GM23248 (cell line): ENCODE measurements at regions not wholly inside any gene's neighbourhood (a gene's known extent, or its start where the extent isn't known, plus 50 kb on each side); places are given as distances from the start of the nearest gene placed in this dataset.

Experiments used
- DNase-seq: peaks from one replicate; pipeline ENCODE4 v3.0.0-alpha.2; 2015
- H2AFZ ChIP-seq: fragments of 200-600 bp; sonication (generic); 2 replicates; pipeline ENCODE4 v1.6.1; 2016; ENCODE audit warnings: antibody characterized with exemption
- H3F3A ChIP-seq: fragments of 200-600 bp; sonication (generic); 2 replicates; pipeline ENCODE4 v1.6.1; 2016; ENCODE audit warnings: mild to moderate bottlenecking, antibody characterized with exemption, mixed run types; ENCODE audit not compliant: insufficient read depth
- H3K27ac ChIP-seq: fragments of 200-600 bp; sonication (generic); 2 replicates; pipeline ENCODE4 v1.5.1; 2016; ENCODE audit warnings: mild to moderate bottlenecking
- H3K27me3 ChIP-seq: fragments of 200-600 bp; sonication (generic); replicated peaks from 2 replicates; pipeline ENCODE4 v1.6.1; 2016; ENCODE audit warnings: mild to moderate bottlenecking; ENCODE audit not compliant: insufficient read depth
- H3K36me3 ChIP-seq: fragments of 200-600 bp; sonication (generic); 2 replicates; pipeline ENCODE4 v1.6.1; 2016; ENCODE audit warnings: low read depth, mild to moderate bottlenecking
- H3K4me1 ChIP-seq: fragments of 200-600 bp; sonication (generic); 2 replicates; pipeline ENCODE4 v1.6.1; 2016; ENCODE audit warnings: mild to moderate bottlenecking; ENCODE audit not compliant: insufficient read depth
- H3K4me2 ChIP-seq: fragments of 200-600 bp; sonication (generic); one replicate; pipeline ENCODE4 v1.6.1; 2016; ENCODE audit warnings: mild to moderate bottlenecking; ENCODE audit not compliant: unreplicated experiment
- H3K4me3 ChIP-seq: fragments of 200-600 bp; sonication (generic); 2 replicates; pipeline ENCODE4 v1.5.1; 2016; ENCODE audit warnings: mild to moderate bottlenecking
- H3K79me2 ChIP-seq: fragments of 200-600 bp; sonication (generic); 2 replicates; pipeline ENCODE4 v1.6.1; 2016; ENCODE audit warnings: mild to moderate bottlenecking; ENCODE audit not compliant: insufficient read depth
- H3K9ac ChIP-seq: fragments of 200-600 bp; sonication (generic); 2 replicates; pipeline ENCODE4 v1.6.1; 2016; ENCODE audit warnings: mild to moderate bottlenecking
- H3K9me2 ChIP-seq: fragments of 200-600 bp; sonication (generic); 2 replicates; pipeline ENCODE4 v1.6.1; 2016; ENCODE audit warnings: mixed run types, mild to moderate bottlenecking, moderate library complexity; ENCODE audit not compliant: insufficient read depth
- H3K9me3 ChIP-seq: fragments of 200-600 bp; sonication (generic); one replicate; pipeline ENCODE4 v1.6.1; 2017; ENCODE audit warnings: low read depth
- H4K20me1 ChIP-seq: fragments of 200-600 bp; sonication (generic); 2 replicates; pipeline ENCODE4 v1.6.0; 2016; ENCODE audit not compliant: insufficient read depth
- EZH2 ChIP-seq: fragments of 200-600 bp; sonication (generic); IDR thresholded peaks from 2 replicates; pipeline ENCODE4 v1.6.1; 2018; ENCODE audit warnings: antibody characterized with exemption, mild to moderate bottlenecking; ENCODE audit not compliant: insufficient read depth, poor library complexity, severe bottlenecking
- EZH2phosphoT487 ChIP-seq: fragments of 200-600 bp; sonication (generic); IDR thresholded peaks from 2 replicates; pipeline ENCODE4 v1.6.1; 2018; ENCODE audit warnings: antibody characterized with exemption, moderate library complexity, mild to moderate bottlenecking, low read depth; ENCODE audit not compliant: insufficient read depth
- WGBS, 2 experiments: methylation state at CpG; one replicate each; pipeline ENCODE4 v1.1.6; 2015 to 2017; ENCODE audit warnings: low lambda C conversion rate in 2 of 2, low coverage in 1 of 2; ENCODE audit errors: missing lambda C conversion rate in 2 of 2; 5-methylcytosine and 5-hydroxymethylcytosine counted together
- in situ Hi-C: fragments of 300-500 bp; cut with MboI; formaldehyde crosslinking; loops from 2 replicates; pipeline ENCODE4 v1.15.0; 2020

DNA sequence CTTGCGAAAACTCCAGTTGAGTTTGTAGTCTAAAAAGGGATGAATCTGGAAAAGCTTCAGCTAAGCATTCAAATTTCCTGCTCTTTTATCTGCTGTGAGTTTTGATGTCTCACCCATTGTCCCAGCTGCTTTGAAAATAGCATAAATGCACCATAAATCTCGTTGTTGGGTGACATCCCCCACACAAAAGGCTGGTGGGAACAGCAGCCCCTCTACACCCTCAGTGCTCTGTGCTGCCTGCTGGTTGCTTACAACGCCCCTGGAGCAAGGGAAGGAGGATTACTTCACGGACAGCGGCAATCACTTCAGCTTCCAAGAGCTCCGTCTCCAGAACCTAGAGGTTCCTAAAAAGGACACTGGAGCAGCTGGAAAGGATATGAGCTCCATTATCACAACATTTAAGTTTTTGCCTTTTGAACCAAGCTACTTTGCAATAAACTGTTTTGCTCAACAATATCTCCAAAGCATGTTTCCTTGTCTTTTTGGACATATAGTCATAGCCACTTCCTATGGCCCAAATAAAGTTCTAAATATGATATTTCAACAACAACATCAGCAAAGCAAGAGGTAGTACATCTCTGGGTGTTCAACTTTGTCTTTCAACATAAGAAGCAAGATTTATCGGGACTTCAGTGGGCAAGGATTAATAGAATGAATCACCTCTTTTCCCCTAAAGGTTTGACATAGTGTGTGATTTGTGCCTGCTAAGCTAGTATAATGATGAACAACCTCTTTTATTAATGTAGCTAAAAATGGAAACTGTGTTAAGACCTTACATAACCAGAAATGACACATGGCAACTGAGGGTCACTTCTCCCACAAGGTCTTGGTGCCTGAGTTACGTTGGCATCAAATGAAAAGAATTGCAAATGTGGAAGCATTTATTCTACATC lies 413.5 kb downstream of the TXNL1 start:
- Histone ChIP-seq H3K36me3 (no peaks in the 10 kb centered on the region), H2AFZ (no peak overlapping the region), H3K9me2 (no peaks in the 10 kb centered on the region), H3K9me3 (no peaks in the 10 kb centered on the region), H3K27ac (no peak overlapping the region), H3K4me3 (no peak overlapping the region), H4K20me1 (no peaks in the 10 kb centered on the region), H3K27me3 (no peaks in the 10 kb centered on the region), H3K4me2 (no peak overlapping the region), H3K79me2 (no peaks in the 10 kb centered on the region), H3F3A (no peaks in the 10 kb centered on the region), H3K4me1 (no peaks in the 10 kb centered on the region), H3K9ac (no peak overlapping the region)
- no peak for DNase-seq
- WGBS, 2 experiments: 55 to 56% methylated on average over 8 of the region's 8 CpGs
- in situ Hi-C loops: no loop called here
- TF ChIP-seq EZH2 (no peak), EZH2phosphoT487 (no peak)

DNA sequence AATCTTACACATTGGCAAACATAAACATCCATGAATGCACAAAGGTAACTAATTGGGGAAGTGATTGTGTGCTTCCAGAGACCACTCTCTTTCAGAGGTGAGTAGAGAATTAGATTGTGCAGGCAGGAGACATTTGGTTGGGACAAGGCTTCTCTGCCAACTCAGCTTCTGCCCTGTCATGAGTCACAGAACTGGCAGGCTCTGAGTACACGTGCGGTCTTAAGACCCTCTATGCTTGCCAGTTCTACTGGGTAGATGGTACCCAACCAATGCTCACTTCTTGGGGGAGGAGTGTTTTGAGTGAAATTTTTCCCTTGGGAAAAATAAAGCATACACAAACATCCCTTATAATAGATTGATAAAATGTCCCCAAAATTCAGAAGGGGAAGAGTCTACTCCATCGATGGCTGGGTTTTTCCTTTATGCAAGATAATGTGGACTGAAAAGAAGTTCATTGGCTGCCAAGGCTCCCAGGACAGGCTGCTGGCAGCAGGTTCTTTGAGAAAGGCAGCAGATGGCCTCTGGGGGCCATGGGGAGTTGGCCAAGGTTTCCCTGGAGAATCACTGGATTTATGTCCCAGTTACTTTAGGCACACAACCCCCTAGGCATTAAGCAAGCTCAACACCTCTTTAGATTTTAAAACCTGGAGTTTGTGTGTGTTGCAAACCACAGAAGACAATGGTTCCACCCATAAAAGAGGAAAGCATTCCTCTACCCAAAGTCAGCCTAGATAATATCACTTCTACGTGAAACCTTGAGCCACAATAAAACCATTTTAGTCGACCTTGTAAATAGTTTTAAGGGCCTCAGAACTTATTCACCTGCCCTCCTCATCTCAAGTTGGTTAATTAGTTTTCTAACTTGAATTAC lies 417.0 kb downstream of the TXNL1 start:
- TF ChIP-seq EZH2phosphoT487 (no peak), EZH2 (no peak)
- no peaks in the 10 kb centered on the region for H3K9me2 ChIP-seq
- no peak overlapping the region for H3K4me2 ChIP-seq
- H3K36me3 ChIP-seq: no peaks in the 10 kb centered on the region
- H3K4me3 ChIP-seq: no peak overlapping the region
- no peak overlapping the region for H3K27ac ChIP-seq
- WGBS, 2 experiments: 31 to 32% methylated on average over 5 of the region's 5 CpGs
- in situ Hi-C loops: no loop called here
- no peak overlapping the region for H3K9ac ChIP-seq
- H2AFZ ChIP-seq: no peak overlapping the region
- H3K9me3 ChIP-seq: no peaks in the 10 kb centered on the region
- no peaks in the 10 kb centered on the region for H3K4me1 ChIP-seq
- no peaks in the 10 kb centered on the region for H3F3A ChIP-seq
- DNase-seq: peak; percentile 39
- H3K27me3 ChIP-seq: no peaks in the 10 kb centered on the region
- H4K20me1 ChIP-seq: no peaks in the 10 kb centered on the region
- H3K79me2 ChIP-seq: no peaks in the 10 kb centered on the region

DNA sequence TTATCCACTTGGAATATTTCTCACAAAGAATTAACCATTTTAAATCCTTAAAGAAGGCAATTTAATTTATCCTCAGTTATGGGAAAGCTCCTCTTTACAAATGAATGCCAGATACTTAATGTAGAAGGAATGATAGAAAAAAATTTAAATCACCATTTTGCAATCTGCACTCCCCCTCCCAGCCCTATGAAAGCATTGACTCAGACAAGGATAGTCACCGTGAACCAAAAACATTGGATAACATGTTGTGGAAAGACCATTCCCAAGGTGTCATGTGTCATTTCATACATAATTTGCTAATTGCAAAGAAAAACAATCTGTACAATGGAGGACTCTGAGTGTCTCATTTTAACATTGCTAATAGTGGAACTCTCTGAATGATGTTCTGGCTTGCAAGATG lies 421.0 kb downstream of the TXNL1 start:
- Histone ChIP-seq H3K4me2 (no peak overlapping the region), H3K27ac (no peak overlapping the region), H2AFZ (no peak overlapping the region), H3K79me2 (no peaks in the 10 kb centered on the region), H3F3A (no peaks in the 10 kb centered on the region), H3K9me3 (no peaks in the 10 kb centered on the region), H3K9me2 (no peaks in the 10 kb centered on the region), H3K4me3 (no peak overlapping the region), H3K27me3 (no peaks in the 10 kb centered on the region), H4K20me1 (no peaks in the 10 kb centered on the region), H3K9ac (no peak overlapping the region), H3K4me1 (no peaks in the 10 kb centered on the region), H3K36me3 (no peaks in the 10 kb centered on the region)
- 65 to 67% methylated on average over 1 of the region's 1 CpG for WGBS, 2 experiments
- in situ Hi-C loops: no loop called here
- DNase-seq: peak; percentile 38
- TF ChIP-seq EZH2 (no peak), EZH2phosphoT487 (no peak)

DNA sequence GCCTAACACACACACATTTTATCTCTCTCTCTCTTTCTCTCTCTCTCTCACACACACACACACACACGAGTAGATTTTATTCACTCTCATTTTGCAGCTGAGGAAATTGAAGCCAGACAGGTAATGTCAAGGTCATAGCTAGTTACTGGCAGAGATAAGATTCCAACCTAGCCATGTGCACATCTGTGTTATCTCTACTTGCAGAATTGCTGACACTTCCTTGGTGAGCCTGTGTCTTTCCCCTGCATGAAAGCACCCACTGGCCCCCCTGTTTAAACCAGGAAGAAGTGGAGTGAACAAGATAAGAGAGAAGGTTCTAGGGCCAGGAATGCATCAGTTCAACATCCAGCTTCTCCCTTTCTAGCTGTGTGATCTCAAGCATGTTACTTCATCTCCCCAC lies 423.7 kb downstream of the TXNL1 start:
- no peaks in the 10 kb centered on the region for H3K79me2 ChIP-seq
- in situ Hi-C loops: no loop called here
- H3K9me2 ChIP-seq: no peaks in the 10 kb centered on the region
- H4K20me1 ChIP-seq: no peaks in the 10 kb centered on the region
- no peaks in the 10 kb centered on the region for H3K4me1 ChIP-seq
- WGBS, 2 experiments: 41 to 48% methylated on average over 1 of the region's 1 CpG
- H3K4me2 ChIP-seq: no peak overlapping the region
- H3F3A ChIP-seq: no peaks in the 10 kb centered on the region
- H3K27ac ChIP-seq: no peak overlapping the region
- H3K9me3 ChIP-seq: no peaks in the 10 kb centered on the region
- H3K36me3 ChIP-seq: no peaks in the 10 kb centered on the region
- no peaks in the 10 kb centered on the region for H3K27me3 ChIP-seq
- no peak overlapping the region for H3K4me3 ChIP-seq
- TF ChIP-seq EZH2 (no peak), EZH2phosphoT487 (no peak)
- no peak overlapping the region for H2AFZ ChIP-seq
- no peak for DNase-seq
- no peak overlapping the region for H3K9ac ChIP-seq
